Astrocyte of the spinal cord (primary cell): ENCODE measurements at regions not wholly inside any gene's neighbourhood (a gene's known extent, or its start where the extent isn't known, plus 50 kb on each side); places are given as distances from the start of the nearest gene placed in this dataset.

ENCODE experiments used
- DNase-seq: peaks from one replicate; pipeline ENCODE4 v3.0.0; 2011; ENCODE audit warnings: low read depth, low spot score
- H3K4me3 ChIP-seq: 2 replicates; pipeline ENCODE4 v1.5.1; 2011; ENCODE audit warnings: low read depth, mild to moderate bottlenecking, low read length, moderate library complexity
- CTCF ChIP-seq: IDR thresholded peaks from 2 replicates; pipeline ENCODE4 v1.5.1; 2012; ENCODE audit warnings: low read depth, mild to moderate bottlenecking, low read length, inconsistent platforms
- in situ Hi-C: cut with HindIII; loops from 2 replicates; pipeline ENCODE4 v1.10.0; 2017; ENCODE audit warnings: low sequenced_read_pairs

DNA sequence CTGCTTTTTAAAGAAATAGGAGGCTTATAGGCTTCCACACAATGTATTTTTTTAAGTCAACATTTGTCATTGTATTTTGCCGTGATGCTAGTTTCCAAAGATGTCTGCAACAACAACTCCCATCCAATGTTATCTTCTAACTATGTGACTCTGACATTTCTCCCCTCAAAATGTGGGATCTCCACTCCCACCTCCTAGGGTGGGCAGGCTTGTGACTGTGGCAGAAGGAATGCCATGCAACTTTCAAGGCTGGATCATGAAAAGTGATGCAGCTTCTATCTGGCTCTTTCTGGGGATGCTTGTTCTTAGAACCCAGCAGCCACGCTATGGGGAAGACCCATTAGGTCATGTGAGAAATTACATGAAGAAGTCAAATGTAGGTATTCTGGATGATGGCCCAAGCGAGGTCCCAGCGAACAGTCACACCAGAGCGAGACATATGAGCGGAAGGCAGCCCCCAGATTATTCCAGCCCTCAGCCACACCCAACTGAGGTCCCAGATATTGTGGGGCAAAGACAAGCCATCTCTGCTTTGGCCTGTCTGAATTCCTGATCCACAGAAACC, 124.3 kb downstream of the BDH1 start:
- TF ChIP-seq CTCF = no peak
- in situ Hi-C loops = no loop called here
- DNase-seq = no peak
- no peak overlapping the region for H3K4me3 ChIP-seq

- in situ Hi-C loops = no loop called here
- peak; percentile 71 for DNase-seq
- no peak overlapping the region for H3K4me3 ChIP-seq
- no peak for TF ChIP-seq CTCF
These were observed 124.8 kb downstream of the BDH1 start for GRCh38 chr3:197430934-197431333.

DNA sequence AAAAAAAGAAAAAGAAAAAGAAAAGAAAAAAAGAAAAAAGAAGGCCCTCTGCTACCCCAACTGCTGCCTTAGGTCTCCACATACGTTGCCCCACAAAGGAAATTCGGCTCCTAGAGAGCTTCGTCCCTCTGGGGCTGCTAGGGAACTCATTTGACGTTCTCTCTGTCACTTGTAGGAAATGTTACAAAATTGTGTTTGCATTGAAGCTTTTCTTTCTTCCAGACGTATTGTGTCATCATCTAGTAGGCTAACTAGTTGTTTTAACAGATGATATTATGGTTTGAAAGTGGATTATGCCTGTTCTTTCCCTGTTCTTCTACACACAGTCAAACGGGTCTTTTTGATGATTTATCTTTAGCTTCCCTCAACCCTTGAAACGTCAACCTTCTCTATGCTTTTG, 125.3 kb downstream of the BDH1 start:
- in situ Hi-C loops = no loop called here
- TF ChIP-seq CTCF = no peak
- DNase-seq = no peak
- H3K4me3 ChIP-seq = no peak overlapping the region

- in situ Hi-C loops = no loop called here
- DNase-seq = no peak
- no peak overlapping the region for H3K4me3 ChIP-seq
- no peak for TF ChIP-seq CTCF
These were observed 126.8 kb downstream of the BDH1 start for GRCh38 chr3:197428952-197429351.

GRCh38 chr3:197428117-197428801, 127.5 kb downstream of the BDH1 start:
- peak; percentile 51 for DNase-seq
- no peak overlapping the region for H3K4me3 ChIP-seq
- TF ChIP-seq CTCF = no peak
- in situ Hi-C loops = no loop called here

DNA sequence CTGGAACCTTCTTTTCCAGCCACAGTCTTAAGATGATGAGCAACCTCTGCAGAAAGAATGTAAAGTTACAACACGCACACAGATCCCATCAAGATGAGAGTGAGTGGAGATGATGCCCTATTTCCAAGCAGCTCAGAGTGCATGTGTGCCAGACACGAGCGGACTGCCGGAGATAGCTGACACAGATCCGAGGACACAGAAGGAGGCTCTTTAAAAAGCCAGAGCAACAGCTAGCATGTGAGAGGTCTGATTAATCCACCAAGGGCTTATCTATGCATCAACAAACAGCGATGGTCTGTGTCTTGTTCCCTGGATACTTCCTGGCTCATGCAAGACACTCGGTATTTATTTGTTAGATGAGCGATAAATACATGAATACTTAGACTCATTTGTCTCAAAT, 128.6 kb upstream of the DLG1 start:
- H3K4me3 ChIP-seq = no peak overlapping the region
- TF ChIP-seq CTCF = no peak
- in situ Hi-C loops = no loop called here
- DNase-seq = no peak

DNA sequence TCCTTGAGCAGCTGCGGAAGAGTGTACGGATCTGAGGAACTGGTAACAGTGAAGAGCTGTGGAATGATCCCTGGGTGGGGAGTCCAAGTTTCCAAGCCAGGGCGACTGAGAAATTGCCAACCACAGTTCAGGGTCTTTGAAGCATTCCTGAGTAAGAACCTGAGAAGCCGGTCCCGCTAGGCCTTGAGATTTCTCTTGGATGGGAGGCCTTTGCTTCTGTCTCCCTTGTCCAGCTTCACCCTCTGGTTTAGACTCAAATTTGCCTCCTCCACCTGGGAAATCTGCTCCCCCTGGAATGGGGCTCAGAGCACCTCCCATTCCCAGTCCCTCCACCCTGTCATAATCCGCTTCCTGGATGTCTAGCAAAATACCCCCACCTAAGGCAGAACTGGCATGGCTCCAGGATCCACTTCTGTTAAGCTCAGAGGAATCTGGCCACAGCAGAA, 127.7 kb upstream of the DLG1 start:
- peak; percentile 54 for DNase-seq
- H3K4me3 ChIP-seq = no peak overlapping the region
- TF ChIP-seq CTCF = no peak
- in situ Hi-C loops = no loop called here
